ENCODE measurements at regions not wholly inside any gene's neighbourhood (a gene's known extent, or its start where the extent isn't known, plus 50 kb on each side); places are given as distances from the start of the nearest gene placed in this dataset.

DNA sequence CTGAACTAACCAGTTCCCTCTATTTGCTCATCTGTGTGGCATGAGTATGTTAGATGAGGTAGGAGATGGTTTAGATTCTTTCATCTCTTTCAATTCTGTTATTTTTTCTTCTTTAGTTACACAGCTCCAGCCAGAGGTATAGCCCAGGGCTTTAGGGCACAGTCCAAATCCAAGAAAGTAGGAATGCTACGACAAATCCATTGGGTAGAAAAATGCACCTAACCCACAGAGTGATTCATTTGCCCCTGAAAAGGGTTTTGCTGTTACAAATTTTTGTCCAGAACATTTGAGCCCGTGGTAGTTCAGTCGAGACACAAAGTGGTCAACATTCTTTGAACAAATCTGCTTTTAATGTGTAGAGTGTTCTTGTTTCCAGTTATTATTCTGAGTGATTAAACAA is 250.7 kb downstream of the HS3ST3A1 start:
- DNase-seq (ENCODE audit: low read depth): no peak
- TF ChIP-seq, protein P1, sequence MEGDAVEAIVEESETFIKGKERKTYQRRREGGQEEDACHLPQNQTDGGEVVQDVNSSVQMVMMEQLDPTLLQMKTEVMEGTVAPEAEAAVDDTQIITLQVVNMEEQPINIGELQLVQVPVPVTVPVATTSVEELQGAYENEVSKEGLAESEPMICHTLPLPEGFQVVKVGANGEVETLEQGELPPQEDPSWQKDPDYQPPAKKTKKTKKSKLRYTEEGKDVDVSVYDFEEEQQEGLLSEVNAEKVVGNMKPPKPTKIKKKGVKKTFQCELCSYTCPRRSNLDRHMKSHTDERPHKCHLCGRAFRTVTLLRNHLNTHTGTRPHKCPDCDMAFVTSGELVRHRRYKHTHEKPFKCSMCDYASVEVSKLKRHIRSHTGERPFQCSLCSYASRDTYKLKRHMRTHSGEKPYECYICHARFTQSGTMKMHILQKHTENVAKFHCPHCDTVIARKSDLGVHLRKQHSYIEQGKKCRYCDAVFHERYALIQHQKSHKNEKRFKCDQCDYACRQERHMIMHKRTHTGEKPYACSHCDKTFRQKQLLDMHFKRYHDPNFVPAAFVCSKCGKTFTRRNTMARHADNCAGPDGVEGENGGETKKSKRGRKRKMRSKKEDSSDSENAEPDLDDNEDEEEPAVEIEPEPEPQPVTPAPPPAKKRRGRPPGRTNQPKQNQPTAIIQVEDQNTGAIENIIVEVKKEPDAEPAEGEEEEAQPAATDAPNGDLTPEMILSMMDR (IDR thresholded peaks at IDR 0.05; ENCODE audit: control insufficient read depth, extremely low read depth, insufficient read depth): no peak
- H3K4me3 ChIP-seq (ENCODE audit: low read depth, low read length): no peak overlapping the region

DNA sequence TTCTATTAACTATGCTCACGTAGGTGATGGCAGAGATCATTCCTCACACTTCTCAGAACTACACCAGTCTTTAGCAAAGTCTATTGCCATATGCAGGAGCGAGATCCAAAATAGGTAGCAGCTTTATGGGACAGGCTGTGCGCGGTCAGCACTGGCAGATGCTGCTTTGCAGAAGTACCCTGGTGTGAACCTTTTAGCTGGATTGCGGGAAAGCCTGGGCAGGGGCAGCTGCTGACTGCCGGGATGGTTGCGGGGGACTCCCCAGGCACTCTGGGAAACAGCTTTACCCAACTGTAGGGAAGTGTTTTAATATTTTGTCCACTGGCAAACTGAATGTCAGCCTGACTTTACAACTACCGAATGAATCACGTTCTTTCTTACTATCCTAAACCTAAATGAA is 251.3 kb downstream of the HS3ST3A1 start:
- TF ChIP-seq, protein P1 (IDR thresholded peaks at IDR 0.05; ENCODE audit: control insufficient read depth, extremely low read depth, insufficient read depth): no peak
- no peak for DNase-seq (ENCODE audit: low read depth)
- H3K4me3 ChIP-seq (ENCODE audit: low read depth, low read length): no peak overlapping the region

DNA sequence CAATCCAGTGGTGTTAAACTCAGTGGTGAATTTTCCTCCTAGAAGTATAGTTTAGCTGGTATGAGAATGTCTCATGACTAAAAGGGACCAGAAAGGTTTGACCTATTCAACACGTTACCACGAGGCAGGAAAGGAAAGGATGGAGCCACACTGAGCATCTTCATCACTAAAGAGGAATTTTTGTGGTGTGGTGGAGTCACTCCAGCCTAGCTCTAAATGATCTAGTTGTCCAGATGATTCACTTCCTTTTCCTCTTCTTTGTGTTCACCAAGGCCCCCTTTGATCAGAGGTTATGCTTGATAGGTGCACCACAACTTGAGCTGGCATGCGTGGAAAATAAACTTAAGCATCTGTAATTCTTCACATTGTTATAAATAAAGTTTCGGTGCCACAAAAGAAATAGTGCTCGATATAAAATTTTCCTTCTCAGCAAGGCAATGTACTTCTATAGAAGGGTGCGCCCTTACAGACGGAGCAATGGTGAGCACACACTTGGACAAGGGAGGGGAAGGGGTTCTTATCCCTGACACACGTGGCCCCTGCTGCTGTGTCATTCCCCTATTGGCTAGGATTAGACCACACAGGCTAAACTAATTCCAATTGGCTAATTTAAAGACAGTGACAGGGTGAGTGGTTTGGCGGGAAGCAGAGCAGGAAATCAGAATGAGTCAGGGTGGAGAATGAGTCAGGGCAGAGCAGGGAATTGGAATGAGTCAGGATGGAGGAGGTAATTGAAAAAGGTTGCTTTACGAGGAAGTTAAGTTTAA is 254.6 kb downstream of the HS3ST3A1 start:
- DNase-seq (ENCODE audit: low read depth): no peak
- TF ChIP-seq, protein P1 (IDR thresholded peaks at IDR 0.05; ENCODE audit: control insufficient read depth, extremely low read depth, insufficient read depth): no peak

DNA sequence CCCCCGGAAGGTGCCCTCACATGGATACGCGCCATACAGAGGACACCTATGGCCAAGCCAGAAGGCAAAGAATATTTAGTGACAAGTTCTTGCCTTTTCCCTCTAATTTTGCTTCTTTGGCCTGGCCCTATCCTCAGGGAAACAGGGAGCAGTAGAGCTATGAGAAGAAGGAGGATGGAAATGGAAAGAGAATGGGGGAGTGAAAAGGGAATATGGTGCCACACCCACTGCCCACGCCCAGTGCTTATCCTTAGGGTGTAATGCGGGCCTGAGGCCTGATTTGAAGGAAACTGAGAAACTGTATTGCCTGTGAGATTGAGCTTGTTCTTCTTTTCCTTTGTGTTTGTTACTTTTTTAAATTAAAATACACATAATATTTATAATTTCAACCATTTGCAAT is 255.1 kb downstream of the HS3ST3A1 start:
- no peak for DNase-seq (ENCODE audit: low read depth)
- TF ChIP-seq, protein P1 (IDR thresholded peaks at IDR 0.05; ENCODE audit: control insufficient read depth, extremely low read depth, insufficient read depth): no peak
- H3K4me3 ChIP-seq (ENCODE audit: low read depth, low read length): no peak overlapping the region

More for the DNA sequence above, 254.6 kb downstream of the HS3ST3A1 start:
- H3K4me3 ChIP-seq (ENCODE audit: low read depth, low read length): no peak overlapping the region

DNA sequence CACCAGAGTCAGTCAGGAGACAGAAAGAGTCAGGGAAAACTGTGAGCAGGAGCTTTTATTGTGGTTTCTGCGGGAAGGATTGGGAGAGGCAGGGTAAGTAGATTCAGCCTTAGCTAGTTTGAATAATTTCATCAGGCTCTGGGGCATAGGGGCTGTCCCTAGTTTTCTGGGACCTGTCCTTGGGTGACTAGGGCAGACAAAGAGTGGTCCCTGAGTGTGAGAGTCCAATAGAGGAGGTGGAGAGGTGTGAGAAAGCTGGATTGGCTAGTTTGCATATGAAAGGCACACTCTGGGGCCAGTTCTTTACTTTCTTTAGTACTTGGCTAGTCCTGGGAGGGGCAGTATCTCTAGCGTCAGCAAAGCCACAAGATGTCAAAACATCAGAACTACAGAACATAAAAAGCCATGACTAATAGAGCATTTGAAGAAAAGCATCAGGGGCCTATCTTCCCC is 255.6 kb downstream of the HS3ST3A1 start:
- TF ChIP-seq, protein P1 (IDR thresholded peaks at IDR 0.05; ENCODE audit: control insufficient read depth, extremely low read depth, insufficient read depth): no peak
- no peak for DNase-seq (ENCODE audit: low read depth)
- H3K4me3 ChIP-seq (ENCODE audit: low read depth, low read length): no peak overlapping the region

DNA sequence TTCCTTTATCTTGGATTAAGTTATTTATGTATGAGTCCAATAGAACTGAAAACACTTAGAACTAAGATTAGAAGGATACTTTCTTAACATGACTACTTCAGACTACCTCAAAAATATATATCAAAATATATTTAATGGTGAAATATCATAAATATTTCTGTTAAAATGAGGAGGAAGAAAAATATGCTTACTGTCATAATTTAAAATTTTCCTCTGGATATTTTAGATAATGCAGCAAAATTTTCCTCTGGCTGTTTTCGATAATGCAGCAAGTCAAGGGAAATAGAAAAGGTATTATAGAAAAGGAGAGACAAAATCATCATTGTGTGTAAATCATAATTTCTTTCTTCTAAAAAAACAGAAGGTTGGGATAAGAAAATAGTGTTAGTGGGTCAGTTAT is 263.3 kb downstream of the HS3ST3A1 start:
- DNase-seq (ENCODE audit: low read depth): no peak
- TF ChIP-seq, protein P1 (IDR thresholded peaks at IDR 0.05; ENCODE audit: control insufficient read depth, extremely low read depth, insufficient read depth): no peak
- H3K4me3 ChIP-seq (ENCODE audit: low read depth, low read length): no peak overlapping the region
